ENCODE measurements at regions not wholly inside any gene's neighbourhood (a gene's known extent, or its start where the extent isn't known, plus 50 kb on each side); places are given as distances from the start of the nearest gene placed in this dataset.
A peak's percentile ranks its signal among the peaks of the same experiment; 100 is the strongest.

DNA sequence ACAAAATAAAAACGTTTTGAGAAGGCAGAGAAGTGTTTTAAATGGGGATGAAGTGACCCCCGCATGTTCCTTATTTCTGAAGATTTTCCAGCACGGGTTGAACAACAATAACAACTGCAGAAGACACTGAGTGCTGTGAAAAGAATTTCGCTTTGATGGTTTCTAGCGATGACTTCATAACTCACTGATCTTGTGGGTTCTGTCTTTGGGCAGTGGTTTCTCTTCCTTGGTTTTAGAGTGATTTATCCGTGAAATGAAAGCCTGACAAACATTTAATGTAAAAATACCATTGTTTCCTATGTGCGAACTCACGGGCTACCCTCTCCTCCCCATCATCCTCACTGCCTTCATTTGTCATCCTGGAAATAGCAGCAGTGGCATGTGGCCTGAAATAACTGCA, 793.9 kb downstream of the QKI start:
- no peak overlapping the region for H3K4me3 ChIP-seq (replicated peaks; ENCODE audit: low read depth, low read length)
- no peak for DNase-seq (ENCODE audit: low read depth)
- TF ChIP-seq, protein P1, sequence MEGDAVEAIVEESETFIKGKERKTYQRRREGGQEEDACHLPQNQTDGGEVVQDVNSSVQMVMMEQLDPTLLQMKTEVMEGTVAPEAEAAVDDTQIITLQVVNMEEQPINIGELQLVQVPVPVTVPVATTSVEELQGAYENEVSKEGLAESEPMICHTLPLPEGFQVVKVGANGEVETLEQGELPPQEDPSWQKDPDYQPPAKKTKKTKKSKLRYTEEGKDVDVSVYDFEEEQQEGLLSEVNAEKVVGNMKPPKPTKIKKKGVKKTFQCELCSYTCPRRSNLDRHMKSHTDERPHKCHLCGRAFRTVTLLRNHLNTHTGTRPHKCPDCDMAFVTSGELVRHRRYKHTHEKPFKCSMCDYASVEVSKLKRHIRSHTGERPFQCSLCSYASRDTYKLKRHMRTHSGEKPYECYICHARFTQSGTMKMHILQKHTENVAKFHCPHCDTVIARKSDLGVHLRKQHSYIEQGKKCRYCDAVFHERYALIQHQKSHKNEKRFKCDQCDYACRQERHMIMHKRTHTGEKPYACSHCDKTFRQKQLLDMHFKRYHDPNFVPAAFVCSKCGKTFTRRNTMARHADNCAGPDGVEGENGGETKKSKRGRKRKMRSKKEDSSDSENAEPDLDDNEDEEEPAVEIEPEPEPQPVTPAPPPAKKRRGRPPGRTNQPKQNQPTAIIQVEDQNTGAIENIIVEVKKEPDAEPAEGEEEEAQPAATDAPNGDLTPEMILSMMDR (IDR thresholded peaks at IDR 0.05; ENCODE audit: low read length, missing control alignments) = no peak

DNA sequence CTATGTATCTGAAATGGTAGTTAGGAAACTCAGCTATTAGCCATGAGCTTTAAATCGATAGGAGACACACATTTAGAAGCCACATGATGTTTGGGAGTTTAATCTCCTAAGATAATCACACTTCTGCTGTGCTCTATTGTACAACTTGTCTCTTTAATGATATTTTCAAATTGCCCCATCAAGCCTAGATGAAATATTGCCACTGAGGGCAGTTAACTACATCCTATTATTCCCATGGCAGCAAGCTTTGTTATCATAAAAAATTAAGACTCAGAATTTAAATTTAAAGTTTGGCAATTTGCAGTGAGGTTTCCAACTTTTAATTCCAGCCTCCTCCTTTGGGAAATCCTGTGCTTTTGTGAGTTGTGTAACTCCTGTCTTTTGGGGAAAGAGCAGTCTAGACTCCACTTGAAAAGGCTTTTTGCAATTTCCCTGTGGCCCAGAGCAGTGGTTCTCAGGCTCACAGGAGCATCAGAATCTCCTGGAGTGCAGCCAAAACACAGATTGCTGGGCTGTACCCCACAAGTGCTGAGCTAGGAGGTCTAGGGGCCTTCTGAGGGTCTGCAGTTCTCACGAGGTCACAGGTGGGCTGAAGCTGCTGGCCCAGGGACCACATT, 792.4 kb downstream of the QKI start:
- no peak overlapping the region for H3K4me3 ChIP-seq (replicated peaks; ENCODE audit: low read depth, low read length)
- TF ChIP-seq, protein P1 (IDR thresholded peaks at IDR 0.05; ENCODE audit: low read length, missing control alignments) = no peak
- DNase-seq (ENCODE audit: low read depth) = no peak

DNA sequence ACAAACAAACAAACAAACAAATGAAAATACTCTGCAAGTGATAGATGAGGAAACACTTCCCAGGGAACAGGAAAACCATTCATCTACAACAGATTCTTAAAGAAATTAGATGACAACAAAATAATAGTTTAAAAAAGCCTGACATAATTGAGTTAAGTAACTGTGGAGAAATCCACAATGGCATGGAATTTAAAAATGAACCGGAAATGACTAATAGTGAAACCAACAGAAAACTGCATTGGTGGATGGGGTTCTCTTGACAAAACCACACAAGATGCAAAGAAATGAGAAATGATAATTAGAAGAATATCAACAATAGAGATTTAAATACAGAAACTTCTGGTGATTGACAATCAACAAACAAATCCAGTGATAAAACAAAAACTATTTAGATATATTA, 785.6 kb downstream of the QKI start:
- TF ChIP-seq, protein P1 (IDR thresholded peaks at IDR 0.05; ENCODE audit: low read length, missing control alignments) = no peak
- peak; percentile 8 for DNase-seq (ENCODE audit: low read depth)

DNA sequence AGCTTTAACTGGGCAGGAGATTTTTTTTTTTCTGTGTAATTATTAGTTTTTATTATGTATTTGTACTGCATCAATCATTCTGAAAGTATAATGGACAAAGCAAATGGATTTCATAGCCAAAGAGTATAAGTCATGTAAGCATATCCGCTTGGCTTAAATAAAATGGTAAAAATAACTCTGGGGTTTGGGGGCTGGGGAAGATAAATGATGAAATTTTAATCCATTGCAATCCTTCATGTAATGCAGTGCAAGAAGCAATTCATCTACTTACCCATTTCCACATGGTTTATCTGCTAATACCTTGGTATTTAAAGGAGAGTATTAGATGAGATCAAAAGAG, 781.4 kb downstream of the QKI start:
- TF ChIP-seq, protein P1 (IDR thresholded peaks at IDR 0.05; ENCODE audit: low read length, missing control alignments) = no peak
- no peak for DNase-seq (ENCODE audit: low read depth)
- no peak overlapping the region for H3K4me3 ChIP-seq (replicated peaks; ENCODE audit: low read depth, low read length)

More for the DNA sequence above, 785.6 kb downstream of the QKI start:
- no peak overlapping the region for H3K4me3 ChIP-seq (replicated peaks; ENCODE audit: low read depth, low read length)

DNA sequence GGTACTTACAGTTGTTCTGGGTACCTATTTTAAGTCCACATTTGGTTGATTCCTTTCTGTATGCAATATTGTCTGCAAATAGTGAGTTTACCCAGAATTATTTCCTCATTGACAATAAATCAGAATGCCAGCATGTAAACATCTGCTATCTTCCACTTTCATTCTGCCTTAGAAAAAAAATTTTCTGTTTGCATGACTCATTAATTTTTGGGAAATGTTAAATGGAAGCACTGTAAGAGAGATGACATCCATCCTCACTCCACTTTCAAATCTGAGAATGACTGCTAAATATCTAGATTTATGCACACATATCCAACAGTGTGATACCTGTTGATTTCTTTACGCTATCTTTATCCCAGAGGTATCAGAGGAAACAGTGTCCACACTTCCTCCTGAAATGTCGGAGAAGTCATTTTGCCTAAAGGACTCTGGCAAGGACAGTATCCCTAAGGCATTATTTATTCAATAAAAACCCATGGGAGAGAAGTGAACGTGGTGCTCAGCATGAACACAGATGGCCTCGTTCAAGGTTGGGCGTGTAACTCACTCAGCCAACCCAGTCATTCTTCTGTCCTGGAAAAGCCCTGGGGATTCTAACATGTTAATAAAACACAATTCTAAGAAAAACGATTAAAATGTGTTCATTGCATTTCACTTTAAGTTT, 780.9 kb downstream of the QKI start:
- no peak overlapping the region for H3K4me3 ChIP-seq (replicated peaks; ENCODE audit: low read depth, low read length)
- no peak for DNase-seq (ENCODE audit: low read depth)
- TF ChIP-seq, protein P1 (IDR thresholded peaks at IDR 0.05; ENCODE audit: low read length, missing control alignments) = no peak

DNA sequence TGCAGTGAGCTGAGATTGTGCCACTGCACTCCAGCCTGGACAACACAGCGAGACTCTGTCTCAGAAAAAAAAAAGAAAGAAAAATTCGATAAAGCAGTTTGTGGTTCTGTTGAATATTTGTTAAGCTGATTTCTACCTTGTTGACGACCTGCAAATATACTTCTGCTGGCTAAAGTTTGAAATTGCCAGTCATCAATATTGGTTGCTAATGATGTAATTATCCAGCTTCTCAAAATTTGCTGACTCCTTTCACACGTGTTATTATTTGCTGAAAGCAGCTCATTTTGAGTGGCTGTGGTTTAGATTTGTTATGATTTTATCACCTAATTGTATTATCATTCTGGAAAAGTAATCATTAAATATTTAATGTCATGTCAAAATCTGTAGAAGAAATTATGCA, 774.3 kb downstream of the QKI start:
- TF ChIP-seq, protein P1 (IDR thresholded peaks at IDR 0.05; ENCODE audit: low read length, missing control alignments) = no peak
- no peak overlapping the region for H3K4me3 ChIP-seq (replicated peaks; ENCODE audit: low read depth, low read length)
- DNase-seq (ENCODE audit: low read depth) = no peak

DNA sequence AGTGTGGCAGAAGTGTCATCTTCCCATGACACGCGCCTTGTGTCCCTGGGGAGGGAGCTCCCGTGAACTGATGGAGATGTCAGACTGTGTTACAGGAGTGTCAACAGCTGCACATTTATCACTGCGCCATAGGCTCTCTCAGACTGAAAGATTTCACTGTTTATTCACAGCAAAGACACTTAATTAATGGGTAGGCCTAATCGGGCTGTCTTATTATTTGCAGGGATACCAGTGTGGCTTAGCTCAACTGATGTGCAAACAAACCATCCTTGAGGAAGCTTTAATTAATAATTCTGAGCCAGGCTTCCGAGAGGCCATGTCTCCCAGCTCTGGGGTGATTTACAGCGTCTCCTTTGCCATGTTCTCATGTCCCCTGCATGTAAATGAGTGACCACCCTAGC, 771.0 kb downstream of the QKI start:
- DNase-seq (ENCODE audit: low read depth) = no peak
- H3K4me3 ChIP-seq (replicated peaks; ENCODE audit: low read depth, low read length) = no peak overlapping the region
- TF ChIP-seq, protein P1 (IDR thresholded peaks at IDR 0.05; ENCODE audit: low read length, missing control alignments) = no peak
